Lower leg skin (tissue), 4 donors: ENCODE measurements at regions not wholly inside any gene's neighbourhood (a gene's known extent, or its start where the extent isn't known, plus 50 kb on each side); places are given as distances from the start of the nearest gene placed in this dataset.

Source experiments
- DNase-seq, 2 donors: peaks; one replicate each; pipeline ENCODE4 v3.0.0-alpha.2; 2019; ENCODE audit warnings: low spot score in 2 of 2
- H3K4me3 ChIP-seq: fragments of 200-600 bp; sonication (generic); 2 replicates; pipeline ENCODE4 v1.5.1; 2017; ENCODE audit warnings: mild to moderate bottlenecking, low read depth; ENCODE audit not compliant: poor library complexity, severe bottlenecking
- POLR2A ChIP-seq, 2 donors: fragments of 450-650 bp; IDR thresholded peaks; one replicate each; pipeline ENCODE4 v1.6.1; 2016 to 2017; ENCODE audit warnings: antibody characterized with exemption in 2 of 2, mild to moderate bottlenecking in 1 of 2, moderate library complexity in 1 of 2
- WGBS, 2 donors: methylation state at CpG; one replicate each; pipeline ENCODE4 v1.1.5; 2018; 5-methylcytosine and 5-hydroxymethylcytosine counted together
- intact Hi-C: fragments of 100-400 bp; cut with DNase I; formaldehyde crosslinking; loops from one replicate; pipeline ENCODE4 v1.15.0; 2023; ENCODE audit warnings: low total_unique reads
- TF ChIP-seq, protein P1 (sequence below), 3 donors: fragments of 450-650 bp; IDR thresholded peaks; one replicate each; pipeline ENCODE4 v1.5.1; 2016; ENCODE audit warnings: antibody characterized with exemption in 3 of 3, mild to moderate bottlenecking in 3 of 3, moderate library complexity in 2 of 3

DNA sequence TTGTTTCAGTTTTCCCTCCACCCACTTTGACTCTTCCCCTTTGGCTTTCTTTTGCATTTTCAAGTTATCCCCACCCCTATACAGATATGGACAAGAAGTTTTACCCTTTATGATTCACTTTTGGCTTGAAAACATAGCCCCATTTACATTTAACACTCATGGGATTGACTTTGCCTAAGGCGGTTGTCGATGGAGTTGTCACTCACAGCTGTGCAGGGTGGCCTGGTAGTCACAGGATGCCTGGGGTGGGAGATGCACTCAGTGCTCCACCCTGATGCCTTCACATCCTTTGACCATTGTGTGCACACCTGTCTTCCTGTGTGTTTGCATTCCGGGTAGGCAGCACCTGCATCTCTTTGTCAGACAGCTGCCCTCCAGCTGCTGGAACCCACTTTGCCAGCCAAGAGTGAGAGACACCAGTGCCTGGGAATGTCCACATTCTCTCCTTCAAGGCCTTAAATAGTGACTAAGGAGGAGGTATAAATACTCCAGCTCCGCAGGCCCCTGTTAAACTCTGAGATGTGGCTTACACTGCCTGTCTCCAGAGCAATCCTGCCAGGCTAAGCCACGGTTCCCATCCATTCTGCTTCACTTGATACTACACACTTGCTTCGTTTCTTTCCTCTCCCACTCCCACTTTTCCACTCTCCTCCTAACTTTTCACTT is 191.5 kb upstream of the SLC24A5 start:
- H3K4me3 ChIP-seq, result no peak overlapping the region
- no peak for DNase-seq
- TF ChIP-seq, protein P1, sequence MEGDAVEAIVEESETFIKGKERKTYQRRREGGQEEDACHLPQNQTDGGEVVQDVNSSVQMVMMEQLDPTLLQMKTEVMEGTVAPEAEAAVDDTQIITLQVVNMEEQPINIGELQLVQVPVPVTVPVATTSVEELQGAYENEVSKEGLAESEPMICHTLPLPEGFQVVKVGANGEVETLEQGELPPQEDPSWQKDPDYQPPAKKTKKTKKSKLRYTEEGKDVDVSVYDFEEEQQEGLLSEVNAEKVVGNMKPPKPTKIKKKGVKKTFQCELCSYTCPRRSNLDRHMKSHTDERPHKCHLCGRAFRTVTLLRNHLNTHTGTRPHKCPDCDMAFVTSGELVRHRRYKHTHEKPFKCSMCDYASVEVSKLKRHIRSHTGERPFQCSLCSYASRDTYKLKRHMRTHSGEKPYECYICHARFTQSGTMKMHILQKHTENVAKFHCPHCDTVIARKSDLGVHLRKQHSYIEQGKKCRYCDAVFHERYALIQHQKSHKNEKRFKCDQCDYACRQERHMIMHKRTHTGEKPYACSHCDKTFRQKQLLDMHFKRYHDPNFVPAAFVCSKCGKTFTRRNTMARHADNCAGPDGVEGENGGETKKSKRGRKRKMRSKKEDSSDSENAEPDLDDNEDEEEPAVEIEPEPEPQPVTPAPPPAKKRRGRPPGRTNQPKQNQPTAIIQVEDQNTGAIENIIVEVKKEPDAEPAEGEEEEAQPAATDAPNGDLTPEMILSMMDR (IDR thresholded peaks at IDR 0.05), result no peak
- TF ChIP-seq POLR2A (IDR thresholded peaks at IDR 0.05), result no peak
- WGBS, 2 donors, result 76 to 81% methylated on average over 6 of the region's 6 CpGs
- intact Hi-C loops, result no loop called here

DNA sequence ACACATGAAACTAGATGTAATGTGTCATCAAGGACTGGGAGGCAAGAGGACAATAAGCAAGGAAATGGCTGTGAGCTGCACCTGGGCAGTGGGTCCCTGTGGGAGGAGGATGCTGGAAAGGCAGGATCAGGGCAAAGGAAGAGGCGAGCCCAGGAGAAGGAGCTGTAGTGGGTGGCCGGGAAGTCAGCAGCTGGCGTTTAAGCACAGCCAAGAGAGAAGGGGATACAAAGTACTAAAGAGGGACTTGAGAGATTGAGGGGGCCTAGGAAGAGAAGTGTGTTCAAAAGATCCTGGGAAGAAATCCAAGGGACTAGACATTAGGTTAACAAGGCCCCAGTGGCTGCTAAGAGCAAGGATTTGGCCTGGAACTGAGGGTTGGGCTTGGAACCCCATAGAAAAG is 188.5 kb upstream of the SLC24A5 start:
- DNase-seq, result no peak
- intact Hi-C loops, result no loop called here
- WGBS, 2 donors, result 78 to 91% methylated on average over 3 of the region's 3 CpGs
- TF ChIP-seq POLR2A (IDR thresholded peaks at IDR 0.05), result no peak
- TF ChIP-seq, protein P1 (IDR thresholded peaks at IDR 0.05), result no peak
- H3K4me3 ChIP-seq, result no peak overlapping the region

DNA sequence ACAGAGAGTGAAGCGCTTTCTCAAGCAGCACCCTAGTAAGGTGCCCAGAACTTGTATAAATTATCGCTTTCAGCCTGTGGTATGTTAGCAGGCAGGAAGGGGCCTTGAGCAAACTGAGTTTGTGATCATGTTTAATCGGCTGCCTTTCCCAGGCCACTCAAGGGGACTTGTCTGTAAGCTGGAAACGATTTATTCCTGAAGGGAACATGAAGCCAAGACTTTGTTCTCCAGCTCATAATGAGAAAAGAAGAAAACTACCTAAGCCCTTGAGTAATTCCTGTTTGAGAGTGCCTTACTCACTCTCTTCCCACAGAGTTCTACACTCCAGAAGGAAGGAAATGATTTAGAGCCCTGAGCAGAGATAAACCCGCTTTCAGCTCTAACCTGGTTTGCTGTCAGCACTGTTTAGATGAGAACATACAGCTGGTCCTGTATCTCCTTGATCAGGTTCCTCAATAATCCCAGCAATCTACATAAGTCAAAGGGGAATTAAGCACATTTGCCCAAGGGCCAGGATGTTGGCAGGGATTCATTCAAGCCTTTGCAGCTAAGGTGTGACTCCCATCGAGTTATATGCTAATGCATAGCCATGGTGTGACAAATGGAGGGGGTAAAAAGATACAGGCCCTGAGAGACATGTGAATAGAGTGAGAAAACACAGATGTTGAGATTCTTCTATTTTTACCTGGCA is 187.7 kb upstream of the SLC24A5 start:
- H3K4me3 ChIP-seq, result no peak overlapping the region
- intact Hi-C loops, result no loop called here
- DNase-seq, result no peak
- WGBS, 2 donors, result 49 to 56% methylated on average over 6 of the region's 6 CpGs
- TF ChIP-seq, protein P1 (IDR thresholded peaks at IDR 0.05), result no peak
- no peak for TF ChIP-seq POLR2A (IDR thresholded peaks at IDR 0.05)

DNA sequence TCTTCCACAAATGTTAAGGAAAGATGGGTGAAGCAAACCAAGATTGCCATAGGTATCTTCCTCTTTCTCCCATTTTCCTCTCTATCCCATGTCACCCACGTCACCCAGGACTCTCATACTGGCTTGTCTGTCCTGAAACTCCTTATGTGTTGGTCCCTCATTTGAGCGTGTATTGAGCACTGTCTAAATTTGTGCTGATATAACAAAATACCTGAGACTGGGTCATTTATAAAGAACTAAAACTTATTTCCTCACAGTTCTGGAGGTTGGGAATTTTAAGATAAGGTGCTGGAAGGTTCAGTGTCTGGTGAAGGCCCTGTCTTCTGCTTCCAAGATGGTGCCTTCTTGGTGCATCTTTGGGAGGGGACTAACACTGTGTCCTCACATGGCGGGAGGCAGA is 186.9 kb upstream of the SLC24A5 start:
- no peak for DNase-seq
- intact Hi-C loops, result no loop called here
- no peak overlapping the region for H3K4me3 ChIP-seq
- TF ChIP-seq, protein P1 (IDR thresholded peaks at IDR 0.05), result no peak
- no peak for TF ChIP-seq POLR2A (IDR thresholded peaks at IDR 0.05)
- 94 to 95% methylated on average over 3 of the region's 3 CpGs for WGBS, 2 donors

DNA sequence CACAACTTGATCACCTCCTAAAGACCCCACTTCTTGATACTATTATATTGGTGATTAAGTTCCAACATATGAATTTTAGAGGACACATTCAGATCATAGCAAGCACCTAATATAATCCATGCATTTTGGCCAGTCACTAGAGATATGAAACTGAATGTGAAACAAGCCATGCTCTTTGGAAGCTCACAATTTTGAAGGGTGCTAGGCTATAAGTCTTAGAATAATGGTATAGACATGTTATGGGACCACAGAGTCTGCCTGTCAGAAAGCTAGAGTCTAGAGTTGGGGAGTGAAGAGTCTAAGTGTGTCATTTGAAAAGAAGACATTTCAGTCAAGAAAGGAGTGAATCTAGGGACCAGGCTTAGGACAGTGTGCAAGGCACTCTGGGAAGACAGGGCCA is 186.4 kb upstream of the SLC24A5 start:
- H3K4me3 ChIP-seq, result no peak overlapping the region
- DNase-seq, result no peak
- intact Hi-C loops, result no loop called here
- TF ChIP-seq, protein P1 (IDR thresholded peaks at IDR 0.05), result no peak
- no peak for TF ChIP-seq POLR2A (IDR thresholded peaks at IDR 0.05)

DNA sequence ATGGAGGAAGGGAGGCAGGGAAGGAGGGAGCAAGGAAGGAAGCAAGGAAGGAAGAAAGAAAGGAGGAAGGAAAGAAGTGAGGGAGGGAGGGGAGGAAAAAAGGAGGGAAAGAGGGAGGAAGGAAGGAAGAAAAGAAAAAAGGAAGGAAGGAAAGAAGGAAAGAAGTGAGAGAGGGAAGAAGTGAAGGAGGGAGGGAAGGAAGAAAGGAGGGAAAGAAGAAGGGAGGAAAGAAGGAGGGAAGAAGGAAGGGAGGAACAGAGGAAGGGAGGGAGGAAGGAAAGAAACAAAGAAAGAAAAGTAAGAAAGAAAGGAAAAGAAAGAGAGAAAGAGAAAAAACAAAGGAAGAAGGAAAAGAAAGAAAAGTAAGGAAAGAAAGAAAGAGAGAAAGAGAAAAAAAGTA is 183.0 kb upstream of the SLC24A5 start:
- TF ChIP-seq, protein P1 (IDR thresholded peaks at IDR 0.05), result no peak
- no peak for TF ChIP-seq POLR2A (IDR thresholded peaks at IDR 0.05)
- intact Hi-C loops, result no loop called here
- DNase-seq, result no peak
- H3K4me3 ChIP-seq, result no peak overlapping the region
